ENCODE measurements at regions not wholly inside any gene's neighbourhood (a gene's known extent, or its start where the extent isn't known, plus 50 kb on each side); places are given as distances from the start of the nearest gene placed in this dataset.

DNA sequence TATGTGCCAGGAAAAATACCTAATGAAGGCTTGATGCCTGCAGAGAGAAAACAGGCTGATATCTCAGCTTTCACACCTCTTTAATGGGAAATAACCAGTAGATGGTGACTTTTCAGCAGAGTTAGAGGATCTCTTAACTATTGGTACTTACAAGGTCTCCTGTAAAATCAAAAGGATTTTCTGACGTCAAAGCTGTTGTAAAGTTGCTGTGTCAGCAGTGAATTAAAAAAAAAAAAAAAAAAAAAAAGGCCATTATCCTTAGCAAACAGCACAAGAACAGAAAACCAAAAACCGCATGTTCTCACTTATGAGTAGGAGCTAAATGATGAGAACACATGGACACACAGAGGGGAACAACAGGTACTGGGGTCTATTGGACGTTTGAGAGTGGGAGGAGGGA lies 349.1 kb downstream of the AMY1C start:
- Histone ChIP-seq H3F3A (ENCODE audit: insufficient read depth, low read depth) (no peaks in the 10 kb centered on the region), H2AFZ (no peak overlapping the region), H3K9me2 (ENCODE audit: insufficient read depth) (0 out of 2 replicates have a peak, but pooled peaks cover 5% of the 10 kb centered on the region), H3K4me1 (replicated peaks; ENCODE audit: insufficient read depth) (no peaks in the 10 kb centered on the region), H3K36me3 (ENCODE audit: low read depth) (no peaks in the 10 kb centered on the region), H3K4me3 (no peak overlapping the region), H3K9me3 (ENCODE audit: insufficient read depth, low read depth) (no peaks in the 10 kb centered on the region), H3K4me2 (no peak overlapping the region), H4K20me1 (ENCODE audit: insufficient read depth) (no peaks in the 10 kb centered on the region), H3K79me2 (ENCODE audit: low read depth) (no peaks in the 10 kb centered on the region), H3K27me3 (ENCODE audit: insufficient read depth, low read depth) (no peaks in the 10 kb centered on the region), H3K27ac (no peak overlapping the region)
- DNase-seq: no peak
- ChIA-PET CTCF (no interaction called here), POLR2A (ENCODE audit: unreplicated experiment) (no interaction called here)
- no peak for TF ChIP-seq EZH2 (IDR thresholded peaks at IDR 0.05; ENCODE audit: low read depth)
- TF ChIP-seq, protein P1, sequence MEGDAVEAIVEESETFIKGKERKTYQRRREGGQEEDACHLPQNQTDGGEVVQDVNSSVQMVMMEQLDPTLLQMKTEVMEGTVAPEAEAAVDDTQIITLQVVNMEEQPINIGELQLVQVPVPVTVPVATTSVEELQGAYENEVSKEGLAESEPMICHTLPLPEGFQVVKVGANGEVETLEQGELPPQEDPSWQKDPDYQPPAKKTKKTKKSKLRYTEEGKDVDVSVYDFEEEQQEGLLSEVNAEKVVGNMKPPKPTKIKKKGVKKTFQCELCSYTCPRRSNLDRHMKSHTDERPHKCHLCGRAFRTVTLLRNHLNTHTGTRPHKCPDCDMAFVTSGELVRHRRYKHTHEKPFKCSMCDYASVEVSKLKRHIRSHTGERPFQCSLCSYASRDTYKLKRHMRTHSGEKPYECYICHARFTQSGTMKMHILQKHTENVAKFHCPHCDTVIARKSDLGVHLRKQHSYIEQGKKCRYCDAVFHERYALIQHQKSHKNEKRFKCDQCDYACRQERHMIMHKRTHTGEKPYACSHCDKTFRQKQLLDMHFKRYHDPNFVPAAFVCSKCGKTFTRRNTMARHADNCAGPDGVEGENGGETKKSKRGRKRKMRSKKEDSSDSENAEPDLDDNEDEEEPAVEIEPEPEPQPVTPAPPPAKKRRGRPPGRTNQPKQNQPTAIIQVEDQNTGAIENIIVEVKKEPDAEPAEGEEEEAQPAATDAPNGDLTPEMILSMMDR (conservative IDR thresholded peaks at IDR 0.05): no peak
- no TSS peak for BruUV-seq (replicated peaks)
- intact Hi-C loops (cut with micrococcal nuclease; ENCODE audit: unreplicated experiment): no loop called here

DNA sequence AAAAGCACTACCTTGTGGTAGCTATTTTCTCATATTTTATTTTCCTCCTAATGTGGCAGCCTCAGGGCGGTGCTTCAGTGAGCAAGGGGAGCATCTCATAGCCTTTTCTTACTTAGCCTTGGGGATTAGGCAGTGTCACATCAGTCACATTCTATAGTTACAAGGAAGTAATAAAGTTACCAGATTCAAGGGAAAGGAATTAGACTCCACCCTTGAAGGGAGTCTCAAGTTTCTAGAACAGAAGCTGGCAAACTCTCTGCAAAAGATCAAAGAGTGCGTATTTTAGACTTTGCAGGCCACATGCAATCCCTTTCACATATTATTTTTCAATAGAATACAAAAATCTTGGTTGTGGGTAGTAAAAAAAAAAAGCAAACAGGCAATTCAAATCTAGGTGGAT lies 350.4 kb downstream of the AMY1C start:
- Histone ChIP-seq H3K4me2 (no peak overlapping the region), H3K4me1 (replicated peaks; ENCODE audit: insufficient read depth) (no peaks in the 10 kb centered on the region), H3F3A (ENCODE audit: insufficient read depth, low read depth) (no peaks in the 10 kb centered on the region), H3K9me3 (ENCODE audit: insufficient read depth, low read depth) (no peaks in the 10 kb centered on the region), H3K79me2 (ENCODE audit: low read depth) (no peaks in the 10 kb centered on the region), H3K27me3 (ENCODE audit: insufficient read depth, low read depth) (no peaks in the 10 kb centered on the region), H4K20me1 (ENCODE audit: insufficient read depth) (no peaks in the 10 kb centered on the region), H3K9me2 (ENCODE audit: insufficient read depth) (0 out of 2 replicates have a peak, but pooled peaks cover 5% of the 10 kb centered on the region), H3K27ac (no peak overlapping the region), H3K4me3 (no peak overlapping the region), H3K36me3 (ENCODE audit: low read depth) (no peaks in the 10 kb centered on the region), H2AFZ (peak overlapping the region; percentile 12; the same call in 1 of the 2 replicates)
- peak in 1 of 2 experiments; percentile 40 for DNase-seq
- TF ChIP-seq, protein P1 (conservative IDR thresholded peaks at IDR 0.05): no peak
- no peak for TF ChIP-seq EZH2 (IDR thresholded peaks at IDR 0.05; ENCODE audit: low read depth)
- CTCF ChIA-PET: no interaction called here
- BruUV-seq (replicated peaks): no TSS peak
- POLR2A ChIA-PET (ENCODE audit: unreplicated experiment): interaction anchor here (0.7 kb wide), 1 partner anchor 35 kb away, joined by 4 read pairs; no protein-coding TSS in a partner anchor
- intact Hi-C loops (cut with micrococcal nuclease; ENCODE audit: unreplicated experiment): no loop called here

DNA sequence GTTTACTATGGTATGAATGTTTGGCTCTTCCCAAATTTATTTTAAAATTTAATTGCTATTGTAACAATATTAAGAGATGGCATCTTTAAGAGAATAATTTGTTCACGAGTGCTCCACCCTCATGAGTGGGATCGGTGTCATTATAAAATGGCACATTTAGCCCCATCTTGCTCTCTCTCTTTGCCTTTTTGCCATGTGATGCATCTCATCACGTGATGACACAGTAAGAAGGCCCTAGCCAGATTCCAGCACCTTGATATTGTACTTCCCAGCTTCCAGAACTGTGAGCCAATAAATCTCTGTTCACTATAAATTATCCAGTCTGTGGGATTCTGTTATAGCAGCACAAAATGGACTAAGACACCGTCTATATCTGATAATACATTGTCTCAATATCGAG lies 355.8 kb downstream of the AMY1C start:
- Histone ChIP-seq H3K36me3 (ENCODE audit: low read depth) (no peaks in the 10 kb centered on the region), H3F3A (ENCODE audit: insufficient read depth, low read depth) (no peaks in the 10 kb centered on the region), H3K27ac (no peak overlapping the region), H3K4me3 (no peak overlapping the region), H3K9me3 (ENCODE audit: insufficient read depth, low read depth) (no peaks in the 10 kb centered on the region), H3K4me2 (no peak overlapping the region), H3K9me2 (ENCODE audit: insufficient read depth) (0 out of 2 replicates have a peak, but pooled peaks cover 5% of the 10 kb centered on the region), H4K20me1 (ENCODE audit: insufficient read depth) (no peaks in the 10 kb centered on the region), H3K4me1 (replicated peaks; ENCODE audit: insufficient read depth) (no peaks in the 10 kb centered on the region), H3K27me3 (ENCODE audit: insufficient read depth, low read depth) (no peaks in the 10 kb centered on the region), H2AFZ (peak overlapping the region; percentile 49; the same call in 1 of the 2 replicates), H3K79me2 (ENCODE audit: low read depth) (no peaks in the 10 kb centered on the region)
- ChIA-PET POLR2A (ENCODE audit: unreplicated experiment) (no interaction called here), CTCF (no interaction called here)
- no TSS peak for BruUV-seq (replicated peaks)
- intact Hi-C loops (cut with micrococcal nuclease; ENCODE audit: unreplicated experiment): no loop called here
- TF ChIP-seq, protein P1 (conservative IDR thresholded peaks at IDR 0.05): no peak
- no peak for TF ChIP-seq EZH2 (IDR thresholded peaks at IDR 0.05; ENCODE audit: low read depth)
- DNase-seq: no peak

All from PC-9 (cell line).